ENCODE measurements at regions not wholly inside any gene's neighbourhood (a gene's known extent, or its start where the extent isn't known, plus 50 kb on each side); places are given as distances from the start of the nearest gene placed in this dataset.

- no peak overlapping the region for H3K27ac ChIP-seq (ENCODE audit: low read depth, low read length, poor library complexity, severe bottlenecking)
- POLR2A ChIA-PET = interaction anchor here (0.7 to 0.8 kb wide), 2 partner anchors 10 to 815 kb away, joined by 3 read pairs; no protein-coding TSS in a partner anchor
- no peaks in the 10 kb centered on the region for H3K9me2 ChIP-seq (ENCODE audit: insufficient read depth, low read length)
- intact Hi-C loops (cut with micrococcal nuclease; ENCODE audit: unreplicated experiment) = no loop called here
- H3K4me1 ChIP-seq (ENCODE audit: insufficient read depth, low read length, poor library complexity, severe bottlenecking) = no peaks in the 10 kb centered on the region
- H3K79me2 ChIP-seq (ENCODE audit: insufficient read depth, low read depth, low read length) = no peaks in the 10 kb centered on the region
- CTCF ChIA-PET (ENCODE audit: unreplicated experiment) = no interaction called here
- TF ChIP-seq EZH2phosphoT487 (IDR thresholded peaks at IDR 0.05; ENCODE audit: borderline replicate concordance, low read depth, low read length) = no peak
- TF ChIP-seq, protein P1, sequence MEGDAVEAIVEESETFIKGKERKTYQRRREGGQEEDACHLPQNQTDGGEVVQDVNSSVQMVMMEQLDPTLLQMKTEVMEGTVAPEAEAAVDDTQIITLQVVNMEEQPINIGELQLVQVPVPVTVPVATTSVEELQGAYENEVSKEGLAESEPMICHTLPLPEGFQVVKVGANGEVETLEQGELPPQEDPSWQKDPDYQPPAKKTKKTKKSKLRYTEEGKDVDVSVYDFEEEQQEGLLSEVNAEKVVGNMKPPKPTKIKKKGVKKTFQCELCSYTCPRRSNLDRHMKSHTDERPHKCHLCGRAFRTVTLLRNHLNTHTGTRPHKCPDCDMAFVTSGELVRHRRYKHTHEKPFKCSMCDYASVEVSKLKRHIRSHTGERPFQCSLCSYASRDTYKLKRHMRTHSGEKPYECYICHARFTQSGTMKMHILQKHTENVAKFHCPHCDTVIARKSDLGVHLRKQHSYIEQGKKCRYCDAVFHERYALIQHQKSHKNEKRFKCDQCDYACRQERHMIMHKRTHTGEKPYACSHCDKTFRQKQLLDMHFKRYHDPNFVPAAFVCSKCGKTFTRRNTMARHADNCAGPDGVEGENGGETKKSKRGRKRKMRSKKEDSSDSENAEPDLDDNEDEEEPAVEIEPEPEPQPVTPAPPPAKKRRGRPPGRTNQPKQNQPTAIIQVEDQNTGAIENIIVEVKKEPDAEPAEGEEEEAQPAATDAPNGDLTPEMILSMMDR (conservative IDR thresholded peaks at IDR 0.05; ENCODE audit: low read length) = no peak
- H4K20me1 ChIP-seq (ENCODE audit: insufficient read depth, low read length) = no peaks in the 10 kb centered on the region
- H2AFZ ChIP-seq (ENCODE audit: low read length) = no peak overlapping the region
- no peaks in the 10 kb centered on the region for H3K36me3 ChIP-seq (ENCODE audit: insufficient read depth, low read length)
- no peak overlapping the region for H3K4me3 ChIP-seq (ENCODE audit: low read depth, low read length, poor library complexity, severe bottlenecking)
- H3K4me2 ChIP-seq (ENCODE audit: low read length) = no peak overlapping the region
- DNase-seq (ENCODE audit: low spot score) = no peak
- no peaks in the 10 kb centered on the region for H3K9me3 ChIP-seq (ENCODE audit: low read length)
- BruUV-seq (replicated peaks) = no TSS peak
Measured at GRCh38 chr6:155544677-155545076, 89.0 kb upstream of the NOX3 start.

DNA sequence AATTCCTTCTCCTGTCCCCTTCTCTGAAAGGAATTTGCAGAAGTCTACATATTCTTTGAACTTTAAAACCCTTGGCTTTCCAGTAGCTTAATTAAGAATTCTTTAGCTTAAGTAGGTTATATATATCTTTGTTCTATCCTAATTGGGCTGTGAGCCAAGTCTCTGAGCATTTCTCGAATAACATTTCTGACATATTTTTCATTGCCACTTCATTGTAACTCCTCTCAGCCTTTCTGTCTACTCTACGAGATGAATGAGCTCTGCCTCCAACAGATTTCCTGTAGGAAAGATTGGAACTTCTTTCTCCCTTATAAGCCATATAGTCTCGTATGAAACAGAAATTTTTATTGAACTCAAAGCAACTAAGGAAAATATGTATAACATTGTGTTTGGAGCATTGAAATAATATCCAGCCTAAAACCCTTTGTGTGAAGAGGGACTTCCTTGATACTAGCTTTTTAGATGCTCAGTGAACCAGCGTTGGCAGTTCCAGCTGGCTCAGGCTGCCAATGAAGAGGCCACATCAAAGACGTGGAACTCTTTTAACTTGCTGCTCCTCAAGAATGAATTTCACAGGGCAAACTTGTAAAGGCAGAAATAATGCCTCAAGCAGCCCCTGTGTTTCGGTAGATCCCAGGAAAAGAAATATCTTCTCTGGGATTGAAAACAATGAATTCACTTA, 87.7 kb upstream of the NOX3 start:
- Histone ChIP-seq H3K36me3 (ENCODE audit: insufficient read depth, low read length) (no peaks in the 10 kb centered on the region), H3K9me2 (ENCODE audit: insufficient read depth, low read length) (no peaks in the 10 kb centered on the region), H3K9me3 (ENCODE audit: low read length) (no peaks in the 10 kb centered on the region), H3K79me2 (ENCODE audit: insufficient read depth, low read depth, low read length) (no peaks in the 10 kb centered on the region), H3K4me2 (ENCODE audit: low read length) (no peak overlapping the region), H4K20me1 (ENCODE audit: insufficient read depth, low read length) (no peaks in the 10 kb centered on the region), H2AFZ (ENCODE audit: low read length) (no peak overlapping the region), H3K4me3 (ENCODE audit: low read depth, low read length, poor library complexity, severe bottlenecking) (no peak overlapping the region), H3K4me1 (ENCODE audit: insufficient read depth, low read length, poor library complexity, severe bottlenecking) (no peaks in the 10 kb centered on the region), H3K27ac (ENCODE audit: low read depth, low read length, poor library complexity, severe bottlenecking) (no peak overlapping the region)
- DNase-seq (ENCODE audit: low spot score) = no peak
- CTCF ChIA-PET (ENCODE audit: unreplicated experiment) = no interaction called here
- no TSS peak for BruUV-seq (replicated peaks)
- POLR2A ChIA-PET = interaction anchor here (0.6 to 1.3 kb wide), 5 partner anchors 11 to 1242 kb away, joined by 3 to 6 read pairs (median 4); no protein-coding TSS in a partner anchor
- intact Hi-C loops (cut with micrococcal nuclease; ENCODE audit: unreplicated experiment) = no loop called here
- TF ChIP-seq, protein P1 (conservative IDR thresholded peaks at IDR 0.05; ENCODE audit: low read length) = no peak
- TF ChIP-seq EZH2phosphoT487 (IDR thresholded peaks at IDR 0.05; ENCODE audit: borderline replicate concordance, low read depth, low read length) = no peak

DNA sequence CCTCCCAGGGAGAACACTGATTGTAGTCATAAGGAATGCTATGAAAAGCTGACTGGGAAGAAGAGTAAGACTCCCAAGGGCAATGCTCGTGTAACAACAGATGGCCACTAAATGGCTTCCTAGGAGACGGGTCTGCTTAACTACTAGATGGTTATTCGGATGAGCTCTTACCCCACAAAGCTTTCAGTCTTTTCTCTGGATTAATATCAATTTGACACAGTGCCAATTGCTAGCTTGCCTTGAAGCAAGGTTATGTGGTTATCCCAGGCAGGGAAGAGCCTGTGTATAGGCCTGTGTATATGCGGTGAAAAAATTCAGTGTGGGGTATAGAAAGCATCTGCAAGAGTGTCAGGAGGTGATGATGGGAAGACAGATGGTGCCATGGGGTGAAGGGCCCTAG, 86.4 kb upstream of the NOX3 start:
- intact Hi-C loops (cut with micrococcal nuclease; ENCODE audit: unreplicated experiment) = no loop called here
- Histone ChIP-seq H3K36me3 (ENCODE audit: insufficient read depth, low read length) (no peaks in the 10 kb centered on the region), H3K4me2 (ENCODE audit: low read length) (no peak overlapping the region), H3K79me2 (ENCODE audit: insufficient read depth, low read depth, low read length) (no peaks in the 10 kb centered on the region), H4K20me1 (ENCODE audit: insufficient read depth, low read length) (no peaks in the 10 kb centered on the region), H3K4me3 (ENCODE audit: low read depth, low read length, poor library complexity, severe bottlenecking) (no peak overlapping the region), H3K4me1 (ENCODE audit: insufficient read depth, low read length, poor library complexity, severe bottlenecking) (no peaks in the 10 kb centered on the region), H3K9me3 (ENCODE audit: low read length) (no peaks in the 10 kb centered on the region), H2AFZ (ENCODE audit: low read length) (no peak overlapping the region), H3K27ac (ENCODE audit: low read depth, low read length, poor library complexity, severe bottlenecking) (no peak overlapping the region), H3K9me2 (ENCODE audit: insufficient read depth, low read length) (no peaks in the 10 kb centered on the region)
- TF ChIP-seq, protein P1 (conservative IDR thresholded peaks at IDR 0.05; ENCODE audit: low read length) = no peak
- no peak for TF ChIP-seq EZH2phosphoT487 (IDR thresholded peaks at IDR 0.05; ENCODE audit: borderline replicate concordance, low read depth, low read length)
- no peak for DNase-seq (ENCODE audit: low spot score)
- ChIA-PET POLR2A (interaction anchor here (0.6 to 1.4 kb wide), 7 partner anchors 9 to 798 kb away, joined by 3 to 6 read pairs (median 4); no protein-coding TSS in a partner anchor), CTCF (ENCODE audit: unreplicated experiment) (no interaction called here)
- no TSS peak for BruUV-seq (replicated peaks)

Data from OCI-LY7 (cell line).